ENCODE measurements at regions not wholly inside any gene's neighbourhood (a gene's known extent, or its start where the extent isn't known, plus 50 kb on each side); places are given as distances from the start of the nearest gene placed in this dataset.

DNA sequence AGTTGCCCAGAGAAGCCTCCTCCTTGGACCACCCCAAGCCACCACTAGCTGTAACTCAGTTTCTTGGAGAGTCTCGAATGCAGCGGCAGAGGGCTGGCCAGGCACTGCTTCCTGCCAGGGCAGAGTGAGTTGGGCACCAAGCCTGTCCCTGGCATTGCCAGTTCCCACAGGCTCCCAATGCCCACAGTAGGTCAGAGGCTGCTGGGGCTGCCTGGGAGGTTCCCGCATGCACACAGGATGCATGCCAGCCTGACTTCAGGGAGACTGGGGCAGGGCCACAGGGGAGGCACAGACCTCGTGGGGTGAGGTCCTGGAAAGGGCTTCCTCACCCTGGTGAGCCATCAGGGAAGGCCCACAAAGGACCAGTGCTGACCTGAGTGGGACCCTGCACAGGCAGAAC is 152.8 kb downstream of the ZNF248 start:
- H3K36me3 Mint-ChIP-seq (ENCODE audit: insufficient read depth in 1 of 3, low read depth in 3 of 3), result peaks cover 0 to 12% (median 7%) of the 10 kb centered on the region in 3 experiments; a peak in 5 of 7 replicates
- Histone ChIP-seq H4K20me1 (ENCODE audit: control insufficient read depth, insufficient read depth, insufficient read length) (no peaks in the 10 kb centered on the region), H3K27ac (ENCODE audit: insufficient read length, low read depth, low read length) (no peak overlapping the region), H3K9me3 (ENCODE audit: control insufficient read depth, low read depth, low read length) (peaks cover 51% of the 10 kb centered on the region), H3K18ac (ENCODE audit: insufficient read length, low read depth, low read length) (no peak overlapping the region), H2BK120ac (ENCODE audit: low read depth, low read length, poor library complexity, severe bottlenecking) (no peak overlapping the region), H3K27me3 (ENCODE audit: insufficient read depth, low read length) (no peaks in the 10 kb centered on the region), H3K4me2 (ENCODE audit: insufficient read depth, insufficient read length, low read length) (no peak overlapping the region), H3K14ac (ENCODE audit: insufficient read depth, low read length) (no peak overlapping the region), H2BK15ac (ENCODE audit: low read depth, low read length) (no peak overlapping the region), H3K79me2 (ENCODE audit: insufficient read depth, low read length) (no peaks in the 10 kb centered on the region), H2BK20ac (ENCODE audit: low read depth, low read length, poor library complexity, severe bottlenecking) (no peak overlapping the region), H3K4me1 (ENCODE audit: insufficient read depth, low read length) (no peaks in the 10 kb centered on the region), H3K9ac (ENCODE audit: extremely low read depth, insufficient read length, low read length) (no peak overlapping the region), H4K91ac (ENCODE audit: insufficient read length, low read depth, low read length) (no peak overlapping the region), H3K4ac (ENCODE audit: low read depth, low read length) (no peak overlapping the region), H2BK5ac (ENCODE audit: insufficient read length, low read length) (no peak overlapping the region), H3T11ph (ENCODE audit: low read length) (no peak overlapping the region), H2AK5ac (ENCODE audit: insufficient read length, low read length) (no peak overlapping the region), H4K5ac (ENCODE audit: insufficient read length, low read depth, low read length) (no peak overlapping the region), H3K23me2 (ENCODE audit: insufficient read length, low read depth, low read length, poor library complexity, severe bottlenecking) (no peaks in the 10 kb centered on the region), H3K23ac (ENCODE audit: insufficient read length, low read depth, low read length) (no peak overlapping the region), H3K79me1 (ENCODE audit: insufficient read depth, low read depth, low read length, poor library complexity, severe bottlenecking) (no peaks in the 10 kb centered on the region), H3K56ac (ENCODE audit: insufficient read length, low read depth, low read length) (no peak overlapping the region), H2BK12ac (ENCODE audit: insufficient read length, low read depth, low read length) (no peak overlapping the region), H4K8ac (replicated peaks; ENCODE audit: insufficient read length, low read depth, low read length) (no peak overlapping the region), H2AFZ (ENCODE audit: low read length) (no peak overlapping the region)
- no CpG with 5 or more reads among the region's 4 CpGs for WGBS (ENCODE audit: extremely low coverage, insufficient read length, low lambda C conversion rate)
- H3K9me3 Mint-ChIP-seq, result peaks cover 92 to 95% of the 10 kb centered on the region in 2 experiments
- TF ChIP-seq, protein P1, sequence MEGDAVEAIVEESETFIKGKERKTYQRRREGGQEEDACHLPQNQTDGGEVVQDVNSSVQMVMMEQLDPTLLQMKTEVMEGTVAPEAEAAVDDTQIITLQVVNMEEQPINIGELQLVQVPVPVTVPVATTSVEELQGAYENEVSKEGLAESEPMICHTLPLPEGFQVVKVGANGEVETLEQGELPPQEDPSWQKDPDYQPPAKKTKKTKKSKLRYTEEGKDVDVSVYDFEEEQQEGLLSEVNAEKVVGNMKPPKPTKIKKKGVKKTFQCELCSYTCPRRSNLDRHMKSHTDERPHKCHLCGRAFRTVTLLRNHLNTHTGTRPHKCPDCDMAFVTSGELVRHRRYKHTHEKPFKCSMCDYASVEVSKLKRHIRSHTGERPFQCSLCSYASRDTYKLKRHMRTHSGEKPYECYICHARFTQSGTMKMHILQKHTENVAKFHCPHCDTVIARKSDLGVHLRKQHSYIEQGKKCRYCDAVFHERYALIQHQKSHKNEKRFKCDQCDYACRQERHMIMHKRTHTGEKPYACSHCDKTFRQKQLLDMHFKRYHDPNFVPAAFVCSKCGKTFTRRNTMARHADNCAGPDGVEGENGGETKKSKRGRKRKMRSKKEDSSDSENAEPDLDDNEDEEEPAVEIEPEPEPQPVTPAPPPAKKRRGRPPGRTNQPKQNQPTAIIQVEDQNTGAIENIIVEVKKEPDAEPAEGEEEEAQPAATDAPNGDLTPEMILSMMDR (conservative IDR thresholded peaks at IDR 0.05), result no peak
- DNase-seq, result no peak
- H3K27me3 Mint-ChIP-seq (ENCODE audit: low read depth), result 0 out of 2 replicates have a peak, but pooled peaks cover 2% of the 10 kb centered on the region
- no peak overlapping the region for H3K27ac Mint-ChIP-seq
- no peak overlapping the region for H3K4me3 Mint-ChIP-seq
- H3K4me1 Mint-ChIP-seq, result no peaks in the 10 kb centered on the region

Data from H9 (cell line).